HG03342 (cell line): ENCODE measurements at regions not wholly inside any gene's neighbourhood (a gene's known extent, or its start where the extent isn't known, plus 50 kb on each side); places are given as distances from the start of the nearest gene placed in this dataset.
A peak's percentile ranks its signal among the peaks of the same experiment; 100 is the strongest.
"Not testable (repeated sequence)": the region's sequence is repeated elsewhere in the genome, so short reads cannot be mapped to it uniquely, and the experiment has no call there.

Experiments
- ATAC-seq: cut with Tn5 transposase; IDR thresholded peaks from one replicate; pipeline ENCODE4 v1.9.1; 2021; ENCODE audit warnings: mild to moderate bottlenecking, moderate library complexity; ENCODE audit not compliant: unreplicated experiment

GRCh38 chr4:112770114-112770513 lies 133.2 kb downstream of the LARP7 start:
- no peak for ATAC-seq

- ATAC-seq, result no peak
These were observed 138.9 kb downstream of the LARP7 start for GRCh38 chr4:112775801-112776200.

- ATAC-seq, result no peak
These were observed 139.6 kb downstream of the LARP7 start for GRCh38 chr4:112776535-112776934.

- ATAC-seq, result no peak
These were observed 141.6 kb downstream of the LARP7 start for GRCh38 chr4:112778520-112778919.

GRCh38 chr4:112793033-112793432 lies 156.1 kb downstream of the LARP7 start:
- no peak for ATAC-seq

- ATAC-seq, result no peak
These were observed 163.1 kb downstream of the LARP7 start for GRCh38 chr4:112800001-112800400.

GRCh38 chr4:112801341-112801740 lies 164.4 kb downstream of the LARP7 start:
- ATAC-seq, result no peak

GRCh38 chr4:112802780-112803179 lies 165.8 kb downstream of the LARP7 start:
- ATAC-seq, result no peak

GRCh38 chr4:112807083-112807482 lies 170.1 kb downstream of the LARP7 start:
- peak; percentile 77 for ATAC-seq

GRCh38 chr4:112808001-112808400 lies 171.1 kb downstream of the LARP7 start:
- no peak for ATAC-seq

- peak; percentile 27 for ATAC-seq
These were observed 176.8 kb downstream of the LARP7 start for GRCh38 chr4:112813790-112814189.

- ATAC-seq, result peak; percentile 97
These were observed 181.1 kb downstream of the LARP7 start for GRCh38 chr4:112817933-112818593.

GRCh38 chr4:112818594-112818965 lies 181.6 kb downstream of the LARP7 start:
- ATAC-seq, result peak; percentile 25

- ATAC-seq, result no peak
These were observed 182.8 kb downstream of the LARP7 start for GRCh38 chr4:112819729-112820128.

- no peak for ATAC-seq
These were observed 186.2 kb downstream of the LARP7 start for GRCh38 chr4:112823156-112823555.

GRCh38 chr4:112823606-112824005 lies 186.7 kb downstream of the LARP7 start:
- ATAC-seq, result no peak

- no peak for ATAC-seq
These were observed 193.9 kb downstream of the LARP7 start for GRCh38 chr4:112830753-112831386.

GRCh38 chr4:112832493-112832892 lies 195.6 kb downstream of the LARP7 start:
- ATAC-seq, result no peak

GRCh38 chr4:112836895-112837294 lies 200.0 kb downstream of the LARP7 start:
- no peak for ATAC-seq

GRCh38 chr4:112838015-112838414 lies 201.1 kb downstream of the LARP7 start:
- ATAC-seq, result not testable (repeated sequence)

- no peak for ATAC-seq
These were observed 203.1 kb downstream of the LARP7 start for GRCh38 chr4:112840061-112840460.

- no peak for ATAC-seq
These were observed 203.7 kb downstream of the LARP7 start for GRCh38 chr4:112840619-112841018.

- ATAC-seq, result no peak
These were observed 205.6 kb downstream of the LARP7 start for GRCh38 chr4:112842513-112842912.
